HepG2 (cell line): ENCODE measurements at regions not wholly inside any gene's neighbourhood (a gene's known extent, or its start where the extent isn't known, plus 50 kb on each side); places are given as distances from the start of the nearest gene placed in this dataset.

Experiments
- AFF4 ChIP-seq: sonication (generic); formaldehyde crosslinking; IDR thresholded peaks from 2 replicates; pipeline ENCODE4 v1.4.0; 2020; ENCODE audit warnings: missing genetic modification reagents
- TF ChIP-seq, protein P1 (sequence below): sonication (generic); formaldehyde crosslinking; IDR thresholded peaks from 2 replicates; pipeline ENCODE4 v1.4.0; 2020; ENCODE audit warnings: missing genetic modification reagents, borderline replicate concordance
- TF ChIP-seq, protein P2 (sequence below): sonication (generic); formaldehyde crosslinking; IDR thresholded peaks from 2 replicates; pipeline ENCODE4 v1.9.0; 2022; ENCODE audit warnings: missing genetic modification reagents, mild to moderate bottlenecking, borderline replicate concordance

- TF ChIP-seq, protein P1, sequence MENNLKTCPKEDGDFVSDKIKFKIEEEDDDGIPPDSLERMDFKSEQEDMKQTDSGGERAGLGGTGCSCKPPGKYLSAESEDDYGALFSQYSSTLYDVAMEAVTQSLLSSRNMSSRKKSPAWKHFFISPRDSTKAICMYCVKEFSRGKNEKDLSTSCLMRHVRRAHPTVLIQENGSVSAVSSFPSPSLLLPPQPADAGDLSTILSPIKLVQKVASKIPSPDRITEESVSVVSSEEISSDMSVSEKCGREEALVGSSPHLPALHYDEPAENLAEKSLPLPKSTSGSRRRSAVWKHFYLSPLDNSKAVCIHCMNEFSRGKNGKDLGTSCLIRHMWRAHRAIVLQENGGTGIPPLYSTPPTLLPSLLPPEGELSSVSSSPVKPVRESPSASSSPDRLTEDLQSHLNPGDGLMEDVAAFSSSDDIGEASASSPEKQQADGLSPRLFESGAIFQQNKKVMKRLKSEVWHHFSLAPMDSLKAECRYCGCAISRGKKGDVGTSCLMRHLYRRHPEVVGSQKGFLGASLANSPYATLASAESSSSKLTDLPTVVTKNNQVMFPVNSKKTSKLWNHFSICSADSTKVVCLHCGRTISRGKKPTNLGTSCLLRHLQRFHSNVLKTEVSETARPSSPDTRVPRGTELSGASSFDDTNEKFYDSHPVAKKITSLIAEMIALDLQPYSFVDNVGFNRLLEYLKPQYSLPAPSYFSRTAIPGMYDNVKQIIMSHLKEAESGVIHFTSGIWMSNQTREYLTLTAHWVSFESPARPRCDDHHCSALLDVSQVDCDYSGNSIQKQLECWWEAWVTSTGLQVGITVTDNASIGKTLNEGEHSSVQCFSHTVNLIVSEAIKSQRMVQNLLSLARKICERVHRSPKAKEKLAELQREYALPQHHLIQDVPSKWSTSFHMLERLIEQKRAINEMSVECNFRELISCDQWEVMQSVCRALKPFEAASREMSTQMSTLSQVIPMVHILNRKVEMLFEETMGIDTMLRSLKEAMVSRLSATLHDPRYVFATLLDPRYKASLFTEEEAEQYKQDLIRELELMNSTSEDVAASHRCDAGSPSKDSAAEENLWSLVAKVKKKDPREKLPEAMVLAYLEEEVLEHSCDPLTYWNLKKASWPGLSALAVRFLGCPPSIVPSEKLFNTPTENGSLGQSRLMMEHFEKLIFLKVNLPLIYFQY (CRISPR knock-in tag), result no peak
- TF ChIP-seq, protein P2, sequence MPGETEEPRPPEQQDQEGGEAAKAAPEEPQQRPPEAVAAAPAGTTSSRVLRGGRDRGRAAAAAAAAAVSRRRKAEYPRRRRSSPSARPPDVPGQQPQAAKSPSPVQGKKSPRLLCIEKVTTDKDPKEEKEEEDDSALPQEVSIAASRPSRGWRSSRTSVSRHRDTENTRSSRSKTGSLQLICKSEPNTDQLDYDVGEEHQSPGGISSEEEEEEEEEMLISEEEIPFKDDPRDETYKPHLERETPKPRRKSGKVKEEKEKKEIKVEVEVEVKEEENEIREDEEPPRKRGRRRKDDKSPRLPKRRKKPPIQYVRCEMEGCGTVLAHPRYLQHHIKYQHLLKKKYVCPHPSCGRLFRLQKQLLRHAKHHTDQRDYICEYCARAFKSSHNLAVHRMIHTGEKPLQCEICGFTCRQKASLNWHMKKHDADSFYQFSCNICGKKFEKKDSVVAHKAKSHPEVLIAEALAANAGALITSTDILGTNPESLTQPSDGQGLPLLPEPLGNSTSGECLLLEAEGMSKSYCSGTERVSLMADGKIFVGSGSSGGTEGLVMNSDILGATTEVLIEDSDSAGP (CRISPR knock-in tag), result no peak
- TF ChIP-seq AFF4 (CRISPR knock-in tag), result no peak
Observed at GRCh38 chr7:401495-401894, 111.5 kb downstream of the FOXL3 start (continued).
